ENCODE measurements at regions not wholly inside any gene's neighbourhood (a gene's known extent, or its start where the extent isn't known, plus 50 kb on each side); places are given as distances from the start of the nearest gene placed in this dataset.
"Not testable (repeated sequence)": the region's sequence is repeated elsewhere in the genome, so short reads cannot be mapped to it uniquely, and the experiment has no call there.

DNA sequence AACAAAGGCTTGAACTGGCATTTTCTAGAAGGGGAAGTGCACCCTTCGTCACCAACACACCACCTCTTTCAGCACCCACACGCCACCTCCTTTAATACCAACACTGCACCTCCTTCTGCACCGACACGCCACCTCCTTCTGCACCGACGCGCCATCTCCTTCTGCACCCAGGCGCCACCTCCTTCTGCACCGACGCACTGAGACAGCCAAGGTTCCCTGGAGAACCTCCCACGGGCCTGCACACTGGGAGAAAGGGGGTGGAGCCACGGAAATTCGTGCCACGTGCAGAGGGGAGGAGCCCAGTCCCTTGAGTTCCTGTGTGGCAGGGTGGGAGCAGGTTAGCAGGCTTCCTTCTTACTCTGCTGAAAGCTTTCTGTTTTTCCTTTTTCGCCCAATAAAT lies 327.9 kb upstream of the C1orf174 start:
- DNase-seq, result no peak

DNA sequence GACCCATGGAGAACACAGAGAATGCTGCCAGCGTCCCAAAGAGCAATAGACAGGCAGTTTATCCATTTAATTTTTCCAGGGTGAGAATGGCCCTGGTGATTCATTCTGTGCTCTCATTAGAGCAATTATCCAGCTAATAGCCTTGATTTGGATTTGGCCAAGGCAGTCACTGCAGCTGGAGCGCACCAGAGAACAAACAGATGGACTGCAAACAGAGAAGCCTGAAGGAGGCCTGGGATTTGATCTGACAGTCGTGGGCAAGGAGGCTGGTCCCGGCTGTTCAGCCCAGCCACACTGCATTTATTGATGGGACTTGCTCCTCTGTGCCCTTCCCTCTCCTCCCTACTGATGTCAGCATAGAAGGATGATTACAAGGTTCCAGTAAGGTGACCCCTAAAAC lies 353.9 kb upstream of the C1orf174 start:
- no peak for DNase-seq

- no peak for DNase-seq
Measured at GRCh38 chr1:4256351-4256750, 356.3 kb upstream of the C1orf174 start.

- not testable (repeated sequence) for DNase-seq
Measured at GRCh38 chr1:4258146-4258777, 358.2 kb upstream of the C1orf174 start.

GRCh38 chr1:4261327-4261726 lies 361.3 kb upstream of the C1orf174 start:
- DNase-seq, result no peak

DNA sequence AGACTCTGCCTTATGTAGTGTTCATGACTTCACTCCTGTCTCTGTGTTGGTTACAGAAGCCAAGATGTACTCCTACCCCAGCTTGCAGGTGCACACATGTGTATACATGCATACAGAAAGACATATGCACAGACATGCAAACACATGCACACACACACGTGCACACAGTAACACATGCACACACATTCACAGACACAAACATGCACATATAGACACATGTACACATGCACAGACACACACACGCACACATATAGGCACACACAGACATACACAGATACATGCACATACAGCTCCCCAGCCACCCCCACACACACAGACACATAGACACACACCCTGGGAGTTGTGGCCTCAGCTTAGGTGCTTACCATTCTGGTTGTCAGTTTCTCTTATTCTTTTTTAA lies 362.6 kb upstream of the C1orf174 start:
- DNase-seq, result no peak

DNA sequence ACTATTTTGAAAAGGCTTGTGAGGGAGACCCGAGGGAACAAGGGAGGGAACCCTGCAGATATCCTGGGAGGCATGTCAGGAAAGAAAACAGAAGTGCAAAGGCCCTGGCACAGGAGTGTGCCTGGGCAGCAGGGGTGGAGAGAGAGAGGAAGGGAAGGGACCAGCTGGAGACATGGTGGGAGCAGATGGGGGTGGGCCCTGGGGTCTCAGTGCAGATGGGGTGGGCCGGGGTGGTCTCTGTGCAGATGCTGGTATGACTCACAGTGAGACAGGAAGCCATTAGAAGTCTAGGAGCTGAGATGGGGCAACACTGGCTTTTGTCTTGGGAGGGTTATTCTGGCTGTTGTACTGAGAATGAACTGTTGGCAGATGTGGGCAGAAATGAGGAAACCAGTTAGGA lies 363.6 kb upstream of the C1orf174 start:
- no peak for DNase-seq

GRCh38 chr1:4265836-4266235 lies 365.8 kb upstream of the C1orf174 start:
- no peak for DNase-seq

- DNase-seq, result no peak
Measured at GRCh38 chr1:4267381-4268261, 367.5 kb upstream of the C1orf174 start.

GRCh38 chr1:4268262-4268888 lies 368.3 kb upstream of the C1orf174 start:
- DNase-seq, result no peak

DNA sequence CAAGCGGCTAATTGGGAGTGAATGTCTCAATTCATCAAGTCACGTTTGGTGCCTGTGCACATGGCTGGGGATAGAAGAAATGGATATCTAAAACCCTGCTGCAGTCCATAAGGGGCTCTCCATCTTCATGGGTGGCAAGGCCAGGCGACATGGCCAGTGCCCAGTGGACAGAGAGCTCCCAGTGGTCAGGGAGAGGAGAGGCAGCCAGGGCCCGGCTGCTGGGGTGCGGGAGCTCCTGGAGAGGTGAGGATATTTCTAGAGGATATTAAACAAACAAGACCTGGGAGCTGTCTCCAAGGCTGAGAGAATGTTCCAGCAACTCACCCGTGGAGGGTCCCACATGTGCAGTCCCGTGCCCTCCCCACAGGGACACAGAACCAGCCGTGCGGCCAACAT lies 368.8 kb upstream of the C1orf174 start:
- no peak for DNase-seq

GRCh38 chr1:4269330-4269729 lies 369.3 kb upstream of the C1orf174 start:
- DNase-seq, result no peak

GRCh38 chr1:4269952-4270570 lies 370.0 kb upstream of the C1orf174 start:
- no peak for DNase-seq

- no peak for DNase-seq
Measured at GRCh38 chr1:4270651-4271337, 370.7 kb upstream of the C1orf174 start.

GRCh38 chr1:4271338-4271998 lies 371.4 kb upstream of the C1orf174 start:
- no peak for DNase-seq

DNA sequence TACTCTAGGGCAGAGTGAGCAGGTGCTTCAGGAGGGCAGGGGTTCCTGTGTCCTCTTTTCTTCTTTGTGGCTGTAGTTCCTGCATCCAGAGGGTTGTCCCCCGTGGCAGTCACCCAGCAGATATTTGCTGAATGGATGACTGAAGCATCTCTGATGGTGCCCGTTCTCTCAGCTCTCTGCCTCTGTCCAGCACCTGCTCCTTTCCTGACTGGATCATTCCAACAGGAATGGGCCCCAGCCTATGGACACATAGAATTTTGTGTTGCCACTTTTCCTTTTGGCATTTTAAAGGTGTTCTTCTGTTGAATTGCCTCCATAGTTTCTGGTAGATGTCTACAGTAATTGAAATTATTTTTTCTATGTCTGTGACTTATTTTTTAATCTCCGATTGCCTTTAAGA lies 372.5 kb upstream of the C1orf174 start:
- no peak for DNase-seq

GRCh38 chr1:4273243-4273642 lies 373.2 kb upstream of the C1orf174 start:
- DNase-seq, result no peak

- no peak for DNase-seq
Measured at GRCh38 chr1:4273747-4274146, 373.7 kb upstream of the C1orf174 start.

DNA sequence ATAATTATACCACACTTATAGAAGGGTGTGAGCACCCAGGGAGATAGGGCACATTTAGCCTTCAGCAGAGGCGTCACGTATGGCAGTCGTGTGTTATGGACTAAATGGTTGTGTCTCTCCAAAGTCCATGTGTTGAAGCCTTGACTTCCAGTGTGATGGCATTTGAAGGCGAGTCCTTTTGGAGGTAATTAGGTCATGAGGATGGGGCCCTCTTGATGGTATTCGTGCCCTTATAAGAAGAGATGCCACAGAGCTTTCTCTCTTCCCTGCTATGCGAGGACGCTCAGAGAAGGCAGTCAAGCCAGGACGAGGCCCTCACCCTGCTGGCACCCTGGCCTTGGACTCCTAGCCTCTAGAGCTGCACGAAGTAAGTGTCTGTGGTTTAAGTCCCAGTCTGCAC lies 375.0 kb upstream of the C1orf174 start:
- no peak for DNase-seq

DNA sequence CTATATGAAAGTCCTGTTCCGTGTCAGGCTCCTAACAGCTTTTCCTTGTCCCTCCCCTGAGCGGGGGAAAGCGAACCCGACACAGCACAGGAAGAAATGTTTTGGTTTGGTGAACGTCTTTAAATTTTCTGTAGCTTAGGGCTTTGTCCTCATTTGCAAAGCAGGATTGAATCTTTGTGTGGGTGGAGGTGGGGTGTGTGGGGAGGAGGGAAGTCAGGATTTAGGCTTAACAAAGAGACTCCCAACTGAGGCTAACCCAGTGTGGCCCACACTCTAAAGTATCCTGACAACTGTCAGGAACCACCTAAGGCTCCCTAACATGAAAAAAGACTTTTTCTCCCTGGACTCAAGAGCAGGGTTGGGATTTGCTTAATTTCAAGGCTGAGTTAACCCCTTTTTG lies 376.2 kb upstream of the C1orf174 start:
- no peak for DNase-seq

DNA sequence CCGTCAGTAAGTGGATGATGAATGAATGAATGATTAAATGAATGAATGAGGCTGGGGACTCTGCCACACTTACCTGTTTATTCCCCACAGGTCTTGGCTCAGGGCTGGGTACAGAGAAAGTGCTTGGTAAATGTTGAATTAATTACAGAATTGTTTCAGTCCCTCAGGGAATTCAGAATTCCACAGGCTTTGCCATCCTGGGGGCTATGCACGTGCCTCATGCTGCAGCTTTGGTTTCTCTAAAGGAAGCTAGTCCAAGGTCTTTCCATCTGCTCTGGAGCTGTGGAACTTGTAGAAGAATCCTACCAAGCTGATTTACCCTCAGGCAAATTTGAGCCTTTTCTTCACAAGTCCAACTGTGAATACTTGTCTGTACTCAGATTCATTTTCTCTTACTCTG lies 376.8 kb upstream of the AJAP1 start:
- DNase-seq, result no peak

DNA sequence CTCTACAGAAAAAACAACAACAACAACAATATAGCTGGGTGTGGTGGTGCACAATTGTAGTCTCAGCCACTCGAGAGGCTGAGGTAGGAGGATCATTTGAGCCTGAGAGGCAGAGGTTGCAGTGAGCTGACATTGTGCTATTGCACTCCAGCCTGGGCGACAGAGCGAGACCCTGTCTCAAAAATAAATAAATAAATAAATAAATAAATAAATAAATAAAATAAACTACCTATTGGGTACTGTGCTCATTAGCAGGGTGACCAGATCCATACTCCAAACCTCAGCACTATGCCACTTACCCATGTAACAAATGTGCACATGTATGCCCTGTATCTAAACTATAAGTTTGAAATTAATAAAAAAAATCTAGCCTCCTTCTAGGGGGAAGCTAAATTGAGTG lies 369.4 kb upstream of the AJAP1 start:
- no peak for DNase-seq

All from right hindlimb (tissue), 1 donor.